GM18508 (cell line): ENCODE measurements at regions not wholly inside any gene's neighbourhood (a gene's known extent, or its start where the extent isn't known, plus 50 kb on each side); places are given as distances from the start of the nearest gene placed in this dataset.

Experiments used
- ATAC-seq: cut with Tn5 transposase; IDR thresholded peaks from one replicate; pipeline ENCODE4 v1.9.1; 2021; ENCODE audit warnings: moderate number of reproducible peaks; ENCODE audit not compliant: insufficient read depth, unreplicated experiment

GRCh38 chr4:11497212-11497806 is 68.6 kb upstream of the HS3ST1 start:
- ATAC-seq: no peak

GRCh38 chr4:11496351-11496829 is 67.7 kb upstream of the HS3ST1 start:
- ATAC-seq: no peak

DNA sequence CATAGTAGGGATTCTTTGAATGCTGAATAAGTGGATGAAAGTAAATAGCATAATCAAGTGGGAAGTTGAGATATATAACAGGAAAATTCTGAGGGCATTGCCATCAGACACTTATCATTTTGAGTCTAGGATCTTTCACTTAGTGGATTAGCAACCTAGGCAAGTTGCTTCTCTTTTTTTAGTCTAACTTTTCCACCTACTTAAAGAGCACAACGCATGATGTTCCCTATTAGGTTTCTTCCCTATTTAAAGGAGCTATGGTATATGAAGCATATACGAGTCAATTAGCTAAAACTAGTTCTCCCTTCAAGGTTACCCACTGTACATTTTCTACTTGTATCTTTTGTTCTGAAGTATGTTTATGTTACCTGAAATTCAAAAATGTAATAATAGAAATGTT is 67.1 kb upstream of the HS3ST1 start:
- ATAC-seq: no peak

DNA sequence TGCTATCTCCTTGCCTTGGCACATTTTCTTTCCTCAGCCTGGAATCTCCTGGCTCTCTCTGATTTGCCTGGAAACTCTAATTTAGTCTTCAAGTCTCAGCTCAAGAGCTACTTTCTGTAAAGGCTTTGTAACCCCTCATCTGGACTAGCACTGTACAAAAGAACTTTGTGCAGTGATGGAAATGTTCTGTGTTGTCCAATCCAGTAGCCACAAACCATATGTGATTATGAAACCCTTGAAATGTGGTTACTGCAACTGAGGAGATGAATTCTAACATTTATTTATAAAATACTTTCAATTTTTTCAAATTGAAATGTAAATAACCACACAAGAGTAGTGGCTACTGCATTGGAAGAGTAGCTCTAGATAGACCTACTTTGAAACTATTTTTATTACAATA is 66.6 kb upstream of the HS3ST1 start:
- ATAC-seq: no peak

DNA sequence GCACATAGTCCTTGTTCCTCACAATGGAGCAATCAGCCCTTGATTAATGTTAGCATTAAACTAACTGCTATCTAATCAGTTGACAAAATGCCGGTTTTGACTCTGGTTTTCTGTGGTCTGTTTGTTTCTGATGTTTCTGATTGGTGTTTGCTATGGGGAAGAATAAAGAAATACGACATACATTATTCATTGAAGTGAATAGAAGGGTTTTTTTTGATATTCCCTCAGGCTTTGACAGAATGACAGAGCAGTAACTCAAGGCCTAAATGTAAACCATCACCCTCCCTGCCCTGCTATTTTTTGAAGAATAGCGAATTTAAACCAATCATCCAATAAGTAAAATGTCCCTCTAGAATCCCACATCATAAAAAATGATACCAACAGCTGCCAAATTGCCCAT is 65.5 kb upstream of the HS3ST1 start:
- ATAC-seq: no peak

- no peak for ATAC-seq
These were observed 60.9 kb upstream of the HS3ST1 start for GRCh38 chr4:11489453-11490083.

GRCh38 chr4:11488657-11489452 is 60.2 kb upstream of the HS3ST1 start:
- ATAC-seq: no peak

- ATAC-seq: no peak
These were observed 59.3 kb upstream of the HS3ST1 start for GRCh38 chr4:11487868-11488544.

- ATAC-seq: no peak
These were observed 58.4 kb upstream of the HS3ST1 start for GRCh38 chr4:11487139-11487538.

GRCh38 chr4:11485926-11486325 is 57.2 kb upstream of the HS3ST1 start:
- ATAC-seq: no peak

GRCh38 chr4:11484531-11484930 is 55.8 kb upstream of the HS3ST1 start:
- no peak for ATAC-seq

DNA sequence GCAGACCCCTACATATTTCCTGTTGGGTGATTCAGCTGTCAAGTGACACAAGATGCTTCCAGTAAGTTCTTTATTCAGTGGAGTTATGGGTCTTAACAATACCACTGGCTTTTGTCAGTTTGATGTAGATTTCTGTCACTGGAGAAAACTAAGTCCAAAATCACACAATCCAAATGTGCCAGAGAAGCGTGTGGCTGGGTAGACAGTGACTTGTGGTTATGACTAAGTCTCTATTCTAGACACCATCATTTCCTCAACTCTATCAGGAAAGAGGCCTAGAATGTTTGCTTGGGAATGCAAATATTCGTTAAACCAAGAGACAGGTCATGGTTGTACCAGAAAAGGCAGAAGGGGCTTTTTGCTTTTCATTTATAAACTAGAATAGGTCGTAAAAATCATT is 54.4 kb upstream of the HS3ST1 start:
- ATAC-seq: no peak

DNA sequence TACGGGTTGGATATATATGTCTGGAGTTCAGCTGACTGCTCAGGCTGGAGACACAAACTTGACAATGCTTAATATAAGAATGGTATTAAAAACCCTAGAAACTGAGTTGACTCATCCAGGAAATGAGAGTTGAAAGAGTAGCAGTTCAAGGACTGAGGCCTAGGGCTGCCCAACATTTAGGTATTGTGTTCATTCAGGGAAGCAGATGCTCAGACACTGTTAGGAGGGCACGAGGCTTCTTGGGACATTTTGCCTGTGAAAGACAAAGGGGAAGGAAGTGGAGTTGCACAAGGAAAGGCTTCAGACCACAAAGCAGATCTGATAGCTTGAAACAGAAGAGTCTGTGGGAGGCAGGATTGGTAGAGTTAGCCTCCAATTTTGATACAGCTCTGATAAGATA is 52.0 kb upstream of the HS3ST1 start:
- peak; percentile 93 for ATAC-seq
